ENCODE measurements at regions not wholly inside any gene's neighbourhood (a gene's known extent, or its start where the extent isn't known, plus 50 kb on each side); places are given as distances from the start of the nearest gene placed in this dataset.

DNA sequence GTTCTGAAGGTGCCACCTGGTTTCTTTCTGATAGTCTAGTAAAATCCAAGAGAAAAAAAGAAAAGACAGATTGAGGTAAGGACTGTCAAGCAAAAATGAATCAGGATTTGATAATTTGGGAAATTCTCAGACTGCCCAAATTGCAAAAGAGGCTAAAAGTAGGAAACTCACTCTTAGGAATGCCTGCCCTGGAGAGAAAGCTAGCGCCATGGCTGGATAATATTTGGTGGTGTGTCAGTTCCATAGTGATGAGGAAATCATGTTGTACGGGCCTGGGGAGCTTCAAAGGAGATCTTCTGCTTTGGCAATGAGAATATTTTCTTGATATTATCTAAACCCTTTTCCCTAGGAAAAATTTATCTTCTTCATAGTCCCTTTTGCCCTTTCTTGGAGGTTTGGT lies 1008.1 kb upstream of the SLC10A2 start:
- no peaks in the 10 kb centered on the region for H3K4me1 Mint-ChIP-seq
- no peaks in the 10 kb centered on the region for H3K27me3 Mint-ChIP-seq
- DNase-seq, result no peak
- ATAC-seq, result no peak
- H3K4me3 Mint-ChIP-seq, result no peak overlapping the region
- H3K27ac Mint-ChIP-seq, result no peak overlapping the region
- H3K9me3 Mint-ChIP-seq, result peaks cover 2 to 7% of the 10 kb centered on the region in 2 donors

DNA sequence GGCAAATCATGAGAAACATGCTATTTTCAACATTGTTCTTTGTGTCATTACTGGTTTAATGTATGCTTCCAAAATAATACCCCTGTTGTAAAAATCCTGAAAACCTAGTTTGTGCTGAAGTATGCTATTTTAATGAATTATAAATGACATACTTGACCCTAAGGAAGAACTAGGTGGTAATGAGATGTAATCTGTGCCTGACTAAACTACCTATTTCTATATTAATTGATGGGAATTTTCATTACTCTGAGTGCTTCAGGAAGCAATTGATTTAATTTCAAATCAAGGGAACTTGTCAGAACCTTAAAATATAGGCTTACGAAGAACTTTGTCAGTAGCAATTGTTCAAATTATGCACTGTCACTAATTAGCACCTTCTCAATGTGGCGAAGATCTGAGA lies 1005.6 kb upstream of the SLC10A2 start:
- Mint-ChIP-seq H3K27ac (no peak overlapping the region), H3K4me1 (no peaks in the 10 kb centered on the region), H3K9me3 (peaks cover 0 to 7% of the 10 kb centered on the region in 2 donors), H3K27me3 (no peaks in the 10 kb centered on the region), H3K4me3 (no peak overlapping the region)
- no peak for DNase-seq
- ATAC-seq, result no peak

DNA sequence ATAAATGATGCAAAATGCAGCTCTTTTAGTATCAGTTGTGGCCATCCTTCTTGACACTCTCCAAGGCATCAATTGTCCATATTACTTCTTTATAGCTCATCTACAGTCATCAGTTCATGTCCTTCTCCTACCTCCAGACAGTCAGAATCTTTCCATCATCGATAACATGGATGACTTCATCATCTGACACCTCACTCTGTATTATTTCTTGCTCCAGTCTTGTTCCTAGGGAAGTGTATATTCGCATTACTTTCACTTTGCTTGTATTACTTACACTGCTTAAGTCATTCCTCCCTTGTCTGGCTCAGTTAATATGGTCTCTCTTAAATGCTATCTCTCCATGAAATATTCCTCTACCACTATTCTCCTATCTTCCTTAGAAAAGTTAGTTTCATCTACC lies 999.1 kb upstream of the SLC10A2 start:
- DNase-seq (no peak), ATAC-seq (no peak)
- no peaks in the 10 kb centered on the region for H3K27me3 Mint-ChIP-seq
- no peaks in the 10 kb centered on the region for H3K4me1 Mint-ChIP-seq
- H3K9me3 Mint-ChIP-seq, result peaks cover 7 to 9% of the 10 kb centered on the region in 2 donors
- H3K27ac Mint-ChIP-seq, result no peak overlapping the region
- H3K4me3 Mint-ChIP-seq, result no peak overlapping the region

GRCh38 chr13:104057861-104058260 lies 991.6 kb upstream of the SLC10A2 start:
- DNase-seq (no peak), ATAC-seq (no peak)
- Mint-ChIP-seq H3K27ac (no peak overlapping the region), H3K27me3 (no peaks in the 10 kb centered on the region), H3K4me1 (no peaks in the 10 kb centered on the region), H3K9me3 (peaks cover 11 to 17% of the 10 kb centered on the region in 2 donors), H3K4me3 (no peak overlapping the region)

DNA sequence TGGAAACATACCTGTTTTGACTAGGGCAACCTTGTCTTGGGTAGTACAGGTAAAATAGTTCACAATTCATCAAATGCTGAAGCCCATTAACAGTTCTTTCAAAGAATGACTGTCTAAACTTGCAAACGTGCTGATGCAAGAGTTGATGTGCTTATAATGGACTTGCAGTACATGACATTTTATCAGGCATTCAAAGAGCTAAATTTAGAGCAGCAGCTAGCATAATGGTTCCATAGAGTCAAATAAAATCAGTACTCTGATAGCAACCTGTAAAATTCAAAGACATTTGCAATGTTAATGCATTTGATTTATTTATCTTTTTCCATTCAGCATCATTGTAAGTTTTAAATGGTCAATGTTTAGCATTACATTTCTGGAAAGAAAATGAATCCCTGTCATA lies 979.7 kb upstream of the SLC10A2 start:
- DNase-seq, result no peak
- H3K4me3 Mint-ChIP-seq, result no peak overlapping the region
- H3K9me3 Mint-ChIP-seq, result peaks cover 0 to 9% of the 10 kb centered on the region in 2 donors
- no peak overlapping the region for H3K27ac Mint-ChIP-seq
- no peak for ATAC-seq
- H3K4me1 Mint-ChIP-seq, result no peaks in the 10 kb centered on the region
- H3K27me3 Mint-ChIP-seq, result no peaks in the 10 kb centered on the region

DNA sequence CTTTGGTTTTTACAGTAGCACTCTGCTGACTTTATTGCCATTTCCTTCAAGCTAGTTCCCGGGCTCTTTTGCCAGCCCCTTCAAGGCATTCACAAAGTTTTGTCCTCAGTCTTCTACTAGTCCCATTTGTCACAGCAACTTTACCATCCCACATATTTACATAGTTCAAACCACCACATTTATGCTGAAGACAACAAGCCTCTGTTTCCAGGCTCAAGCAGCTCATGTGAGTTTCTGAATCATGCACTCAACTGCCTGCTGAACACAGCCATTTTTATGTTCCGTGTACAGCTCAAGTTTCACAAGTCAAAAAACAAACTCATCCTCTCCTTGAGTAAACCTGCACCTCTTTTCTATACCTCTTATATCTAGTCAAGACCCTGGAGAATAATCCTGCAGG lies 977.0 kb upstream of the SLC10A2 start:
- no peak for ATAC-seq
- H3K4me3 Mint-ChIP-seq, result no peak overlapping the region
- H3K27me3 Mint-ChIP-seq, result no peaks in the 10 kb centered on the region
- peaks cover 0 to 9% of the 10 kb centered on the region in 2 donors for H3K9me3 Mint-ChIP-seq
- no peak overlapping the region for H3K27ac Mint-ChIP-seq
- H3K4me1 Mint-ChIP-seq, result no peaks in the 10 kb centered on the region
- DNase-seq, result no peak

- Mint-ChIP-seq H3K9me3 (peaks cover 0 to 3% of the 10 kb centered on the region in 2 donors), H3K27me3 (no peaks in the 10 kb centered on the region), H3K27ac (peak overlapping the region in 1 of 2 donors; percentile 7), H3K4me1 (no peaks in the 10 kb centered on the region), H3K4me3 (no peak overlapping the region)
- DNase-seq, result no peak
- ATAC-seq, result no peak
Measured at GRCh38 chr13:104034891-104035290, 968.7 kb upstream of the SLC10A2 start.

DNA sequence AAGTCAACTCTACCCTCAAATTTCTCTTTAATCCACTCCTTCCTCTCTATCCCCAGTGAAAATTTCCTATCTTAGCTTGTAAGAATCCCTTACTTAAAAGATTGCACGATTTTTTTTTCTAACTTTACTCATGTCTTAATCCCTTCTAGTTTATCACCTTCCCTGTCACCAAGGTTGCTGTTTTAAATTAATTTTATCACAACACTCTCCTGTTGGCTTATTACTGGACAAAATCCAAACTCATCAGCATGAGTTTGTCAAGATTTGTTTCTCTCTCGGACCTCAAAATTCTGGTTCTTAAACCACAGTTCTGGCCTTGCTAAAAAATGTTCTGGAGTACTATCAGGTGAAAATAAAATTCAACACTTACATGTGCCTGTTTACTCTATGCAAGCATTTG lies 959.1 kb upstream of the SLC10A2 start:
- Mint-ChIP-seq H3K9me3 (peaks cover 0 to 7% of the 10 kb centered on the region in 2 donors), H3K27me3 (no peaks in the 10 kb centered on the region), H3K4me1 (no peaks in the 10 kb centered on the region), H3K4me3 (no peak overlapping the region), H3K27ac (no peak overlapping the region)
- DNase-seq, result no peak
- ATAC-seq, result no peak

- no peak for DNase-seq
- H3K9me3 Mint-ChIP-seq, result peaks cover 0 to 7% of the 10 kb centered on the region in 2 donors
- H3K27me3 Mint-ChIP-seq, result no peaks in the 10 kb centered on the region
- no peak overlapping the region for H3K4me3 Mint-ChIP-seq
- no peak for ATAC-seq
- H3K27ac Mint-ChIP-seq, result no peak overlapping the region
- no peaks in the 10 kb centered on the region for H3K4me1 Mint-ChIP-seq
Measured at GRCh38 chr13:104024416-104025170, 958.4 kb upstream of the SLC10A2 start.

- Mint-ChIP-seq H3K9me3 (peaks cover 0 to 7% of the 10 kb centered on the region in 2 donors), H3K4me3 (no peak overlapping the region), H3K27me3 (no peaks in the 10 kb centered on the region), H3K4me1 (no peaks in the 10 kb centered on the region), H3K27ac (no peak overlapping the region)
- no peak for ATAC-seq
- DNase-seq, result no peak
Measured at GRCh38 chr13:104021806-104022397, 955.7 kb upstream of the SLC10A2 start.

- DNase-seq (no peak), ATAC-seq (no peak)
- H3K27ac Mint-ChIP-seq, result no peak overlapping the region
- no peak overlapping the region for H3K4me3 Mint-ChIP-seq
- no peaks in the 10 kb centered on the region for H3K27me3 Mint-ChIP-seq
- no peaks in the 10 kb centered on the region for H3K9me3 Mint-ChIP-seq
- no peaks in the 10 kb centered on the region for H3K4me1 Mint-ChIP-seq
Measured at GRCh38 chr13:104017317-104017716, 951.1 kb upstream of the SLC10A2 start.

- H3K4me1 Mint-ChIP-seq, result no peaks in the 10 kb centered on the region
- H3K27ac Mint-ChIP-seq, result no peak overlapping the region
- H3K4me3 Mint-ChIP-seq, result no peak overlapping the region
- peaks cover 0 to 8% of the 10 kb centered on the region in 2 donors for H3K9me3 Mint-ChIP-seq
- ATAC-seq, result no peak
- DNase-seq, result no peak
- H3K27me3 Mint-ChIP-seq, result no peaks in the 10 kb centered on the region
Measured at GRCh38 chr13:104015646-104016396, 949.6 kb upstream of the SLC10A2 start.

DNA sequence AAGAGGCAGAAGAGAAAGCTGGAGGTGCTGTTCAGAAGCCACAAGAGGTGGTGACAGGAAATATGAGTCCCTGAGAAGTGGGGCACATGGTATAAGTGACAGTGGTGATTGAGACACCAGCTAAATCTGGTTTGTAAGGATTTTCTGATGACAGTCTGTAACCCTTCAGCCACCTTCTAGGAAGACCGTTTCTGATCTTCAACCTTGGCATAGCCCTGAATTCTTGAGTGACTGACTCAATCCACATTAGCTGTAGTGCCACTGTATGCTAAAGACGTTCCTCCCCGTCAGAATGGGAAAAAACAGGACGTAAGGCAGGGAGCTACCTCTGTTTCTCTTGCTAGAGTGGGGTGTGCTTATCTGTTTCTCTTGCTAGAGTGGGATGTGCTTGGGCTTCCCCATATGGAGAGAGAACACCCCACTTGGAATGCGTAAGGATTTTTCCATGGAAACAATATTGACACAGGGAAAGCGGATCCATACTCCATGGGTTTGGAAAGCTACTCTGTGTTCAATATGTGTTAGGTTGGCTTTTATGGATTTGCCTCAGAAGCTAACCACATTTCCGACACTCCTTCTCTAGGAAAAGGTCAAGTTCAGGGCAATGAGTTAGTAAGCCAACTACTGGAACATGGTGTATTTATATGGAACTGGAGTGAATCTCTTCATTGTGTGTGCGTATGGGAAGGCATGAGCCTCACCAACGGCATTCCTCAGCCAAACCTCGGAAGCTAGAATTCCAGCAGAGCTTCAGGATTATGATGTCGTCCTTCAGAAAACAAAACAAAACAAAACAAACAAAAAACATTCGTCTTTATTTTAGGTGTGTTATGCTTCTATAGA lies 948.8 kb upstream of the SLC10A2 start:
- Mint-ChIP-seq H3K27ac (no peak overlapping the region), H3K27me3 (no peaks in the 10 kb centered on the region), H3K4me3 (no peak overlapping the region), H3K9me3 (peaks cover 0 to 8% of the 10 kb centered on the region in 2 donors), H3K4me1 (no peaks in the 10 kb centered on the region)
- DNase-seq (no peak), ATAC-seq (no peak)

DNA sequence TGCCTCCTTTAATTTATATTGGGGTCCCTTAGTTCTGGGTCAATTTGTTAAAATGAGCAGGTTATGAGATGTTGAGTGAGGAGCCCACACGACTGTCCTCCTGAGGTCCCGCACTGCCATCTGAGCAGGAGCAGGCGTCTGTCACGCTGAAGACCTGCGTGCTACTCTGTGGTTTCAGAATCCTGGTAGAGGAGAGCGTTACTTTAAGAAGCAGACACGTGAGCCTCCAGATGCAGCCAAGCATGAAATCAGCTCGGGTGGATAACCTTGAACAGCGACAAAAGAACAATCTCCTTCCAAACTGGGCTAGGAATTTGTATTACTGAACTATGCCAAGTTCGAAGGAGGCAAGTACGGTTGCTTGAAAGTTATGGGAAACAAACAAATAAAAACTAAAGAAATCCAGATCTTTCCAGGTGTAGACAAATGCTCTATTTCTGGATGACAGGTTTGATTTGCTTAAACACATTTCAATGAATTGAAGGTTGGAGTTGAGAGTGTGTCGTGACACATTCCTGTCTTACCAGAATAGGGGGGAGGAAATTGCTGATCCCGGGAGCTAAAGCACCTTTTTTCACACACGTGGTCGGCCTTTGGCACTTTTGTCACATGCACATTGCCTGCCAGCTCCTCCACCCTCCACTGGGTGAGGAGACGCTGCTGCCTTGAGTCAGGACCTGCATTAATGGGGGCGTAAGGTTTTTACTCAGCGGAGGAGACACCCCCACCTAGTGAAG lies 945.5 kb upstream of the SLC10A2 start:
- Mint-ChIP-seq H3K27ac (no peak overlapping the region), H3K9me3 (peaks cover 0 to 8% of the 10 kb centered on the region in 2 donors), H3K27me3 (no peaks in the 10 kb centered on the region), H3K4me1 (no peaks in the 10 kb centered on the region), H3K4me3 (no peak overlapping the region)
- DNase-seq (no peak), ATAC-seq (no peak)

Data from stimulated activated naive CD8-positive, alpha-beta T cell treated with anti-CD3 and anti-CD28 coated beads, Interleukin-15, amount 100 ng/mL, for 72 hours (primary cell).